ENCODE measurements at regions not wholly inside any gene's neighbourhood (a gene's known extent, or its start where the extent isn't known, plus 50 kb on each side); places are given as distances from the start of the nearest gene placed in this dataset.

DNA sequence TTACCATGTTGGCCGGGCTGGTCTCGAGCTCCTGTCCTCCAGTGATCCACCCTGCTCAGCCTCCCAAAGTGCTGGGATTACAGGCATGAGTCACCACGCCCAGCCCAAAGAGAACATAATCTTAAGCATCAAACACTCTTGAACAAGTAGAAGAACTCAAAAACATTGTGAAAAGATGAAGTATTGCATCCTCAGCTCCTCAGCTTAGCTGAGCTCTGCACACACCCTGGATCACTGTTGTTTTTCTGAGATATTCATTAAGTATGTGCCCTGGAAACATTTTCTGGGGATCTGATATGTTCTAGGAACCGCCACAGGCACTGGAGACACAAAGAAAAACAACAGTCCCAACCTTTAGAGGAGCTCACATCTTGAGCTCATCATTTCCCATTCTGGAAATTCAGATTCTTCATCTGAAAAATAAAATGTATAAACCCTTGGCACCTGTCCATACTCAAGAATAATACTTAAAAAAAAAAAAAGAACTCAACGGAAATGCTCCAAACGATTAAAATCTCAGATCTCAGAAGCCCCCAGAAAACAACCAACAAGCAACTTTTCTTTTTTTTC is 62.2 kb upstream of the ZNF462 start:
- Histone ChIP-seq H3K4me1 (no peaks in the 10 kb centered on the region), H3K27ac (no peak overlapping the region), H3K27me3 (no peaks in the 10 kb centered on the region), H4K20me1 (no peaks in the 10 kb centered on the region), H3K36me3 (no peaks in the 10 kb centered on the region), H3K4me2 (no peak overlapping the region), H3K9ac (no peak overlapping the region), H3K4me3 (no peak overlapping the region), H3K9me3 (replicated peaks in 1 of 11) (no peaks in the 10 kb centered on the region)
- no peak for TF ChIP-seq Cebpa-rat (IDR thresholded peaks at IDR 0.05)

DNA sequence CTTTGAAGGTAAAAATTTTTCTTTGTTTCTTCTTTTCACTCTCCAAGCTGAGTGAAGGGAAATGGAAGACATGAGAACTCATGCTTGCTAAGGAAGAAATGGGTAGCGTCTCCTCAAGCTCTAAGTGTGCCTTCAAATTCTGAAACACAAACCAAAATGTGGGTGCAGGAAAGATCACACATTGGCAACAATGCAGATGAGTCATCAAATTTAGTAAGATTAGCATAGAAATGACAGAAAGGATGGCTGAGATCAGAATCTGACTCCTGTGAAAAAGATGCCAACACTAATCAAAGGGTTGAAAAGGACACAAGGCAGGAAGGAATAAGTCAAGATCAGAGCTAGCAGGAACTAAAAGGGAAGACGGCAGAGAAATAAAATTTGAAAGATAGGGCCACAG is 61.1 kb upstream of the ZNF462 start:
- H4K20me1 ChIP-seq: no peaks in the 10 kb centered on the region
- peaks cover 0 to 3% (median 0%) of the 10 kb centered on the region in 11 experiments; a peak in 2 of 22 replicates for H3K9me3 ChIP-seq (replicated peaks in 1 of 11)
- H3K4me2 ChIP-seq: no peak overlapping the region
- H3K36me3 ChIP-seq: no peaks in the 10 kb centered on the region
- H3K4me1 ChIP-seq: no peaks in the 10 kb centered on the region
- no peak overlapping the region for H3K4me3 ChIP-seq
- no peak overlapping the region for H3K27ac ChIP-seq
- TF ChIP-seq Cebpa-rat (IDR thresholded peaks at IDR 0.05): no peak
- no peaks in the 10 kb centered on the region for H3K27me3 ChIP-seq
- no peak overlapping the region for H3K9ac ChIP-seq

Measured in BLaER1 treated with 17β-estradiol and CSF1 and Interleukin-3, amounts not matched to agents 10 nM and 100 nM (cell line).